ENCODE measurements at regions not wholly inside any gene's neighbourhood (a gene's known extent, or its start where the extent isn't known, plus 50 kb on each side); places are given as distances from the start of the nearest gene placed in this dataset.

- WGBS (ENCODE audit: missing lambda C conversion rate) = 57% methylated on average over 10 of the region's 11 CpGs
- no peak for TF ChIP-seq CBX2 (IDR thresholded peaks at IDR 0.05; ENCODE audit: borderline replicate concordance, low read depth)
- TF ChIP-seq ZC3H11A (IDR thresholded peaks at IDR 0.05) = no peak
- TF ChIP-seq NFE2L2 (conservative IDR thresholded peaks at IDR 0.05; ENCODE audit: low read length) = no peak
- no peak for TF ChIP-seq ATOH8 (CRISPR knock-in tag; IDR thresholded peaks at IDR 0.05; ENCODE audit: low read depth)
- no peaks in the 10 kb centered on the region for H3K9me3 ChIP-seq
- peak in 1 of 2 experiments; percentile 40; a peak in 2 of 6 replicates for ATAC-seq
- POLR2A ChIA-PET = no interaction called here
- peak overlapping the region; percentile 41; the same call in 2 of the 3 replicates for H3K4me2 ChIP-seq
- DNase-seq (ENCODE audit: low read depth in 1 of 2, low spot score in 1 of 2) = no peak
- no peaks in the 10 kb centered on the region for H3K4me1 ChIP-seq
- no peak overlapping the region for H3K4me3 ChIP-seq
- no peak overlapping the region for H3K27ac ChIP-seq
- CTCF ChIA-PET = interaction anchor here (1.0 kb wide), 1 partner anchor 1616 kb away, joined by 3 read pairs; no protein-coding TSS in a partner anchor
- no peak for FAIRE-seq
Measured at GRCh38 chr14:43541356-43541755, 965.7 kb downstream of the FSCB start.

- Histone ChIP-seq H3K4me2 (peak overlapping the region; percentile 41; the same call in 2 of the 3 replicates), H3K4me1 (no peaks in the 10 kb centered on the region), H3K27ac (no peak overlapping the region), H3K4me3 (no peak overlapping the region), H3K9me3 (no peaks in the 10 kb centered on the region)
- ChIA-PET POLR2A (no interaction called here), CTCF (interaction anchor here (1.0 kb wide), 1 partner anchor 1615 kb away, joined by 3 read pairs; no protein-coding TSS in a partner anchor)
- TF ChIP-seq RAD21 (conservative IDR thresholded peaks at IDR 0.05 in 1 of 2, IDR thresholded peaks at IDR 0.05 in 1 of 2) (peak in 1 of 2 experiments; percentile 32; a peak in 2 of 5 replicates), ZFP36 (IDR thresholded peaks at IDR 0.05; ENCODE audit: borderline replicate concordance, partially characterized antibody) (no peak)
- 34% methylated on average over 11 of the region's 13 CpGs for whole genome bisulfite sequencing (ENCODE audit: missing lambda C conversion rate)
- peak; percentile 13 to 80; a peak in 3 of 6 replicates for ATAC-seq
- DNase-seq (ENCODE audit: low read depth in 1 of 2, low spot score in 1 of 2) = peak; percentile 2 to 54
- FAIRE-seq = no peak
Measured at GRCh38 chr14:43540948-43541347, 966.1 kb downstream of the FSCB start.

GRCh38 chr14:43539210-43539609 is 967.9 kb downstream of the FSCB start:
- no peak for FAIRE-seq

More at GRCh38 chr14:43539210-43539609, 967.9 kb downstream of the FSCB start:
- no peaks in the 10 kb centered on the region for H3K9me3 ChIP-seq
- ChIA-PET POLR2A (no interaction called here), CTCF (no interaction called here)
- DNase-seq (ENCODE audit: low read depth in 1 of 2, low spot score in 1 of 2) (peak in 1 of 2 experiments; percentile 33), ATAC-seq (peak; percentile 56 to 76; a peak in 3 of 6 replicates)
- WGBS (ENCODE audit: missing lambda C conversion rate) = 15% methylated on average over 6 of the region's 6 CpGs
- H3K4me1 ChIP-seq = no peaks in the 10 kb centered on the region
- no peak overlapping the region for H3K4me3 ChIP-seq
- TF ChIP-seq CBX2 (IDR thresholded peaks at IDR 0.05; ENCODE audit: borderline replicate concordance, low read depth) (no peak), SREBF2 (IDR thresholded peaks at IDR 0.05) (no peak), RAD21 (conservative IDR thresholded peaks at IDR 0.05 in 1 of 2, IDR thresholded peaks at IDR 0.05 in 1 of 2) (peak in 1 of 2 experiments; percentile 36; a peak in 2 of 5 replicates), FOSL2 (IDR thresholded peaks at IDR 0.05) (no peak), FOSL2 (CRISPR knock-in tag; IDR thresholded peaks at IDR 0.05) (no peak), TP53 (CRISPR knock-in tag; IDR thresholded peaks at IDR 0.05) (no peak), NFE2L2 (conservative IDR thresholded peaks at IDR 0.05; ENCODE audit: low read length) (no peak), RCOR1 (IDR thresholded peaks at IDR 0.05; ENCODE audit: low read depth, low read length) (no peak), E2F6 (IDR thresholded peaks at IDR 0.05; ENCODE audit: borderline replicate concordance, low read depth) (no peak), RARB (CRISPR knock-in tag; IDR thresholded peaks at IDR 0.05) (no peak), CTCF (IDR thresholded peaks at IDR 0.05) (peak; percentile 27; the same call in 1 of the 3 replicates), EHMT2 (IDR thresholded peaks at IDR 0.05; ENCODE audit: low read depth) (no peak), MAFK (IDR thresholded peaks at IDR 0.05; ENCODE audit: partially characterized antibody) (no peak)
- peak overlapping the region; percentile 37; the same call in 2 of the 3 replicates for H3K4me2 ChIP-seq
- H3K27ac ChIP-seq = no peak overlapping the region
